ENCODE measurements at regions not wholly inside any gene's neighbourhood (a gene's known extent, or its start where the extent isn't known, plus 50 kb on each side); places are given as distances from the start of the nearest gene placed in this dataset.

DNA sequence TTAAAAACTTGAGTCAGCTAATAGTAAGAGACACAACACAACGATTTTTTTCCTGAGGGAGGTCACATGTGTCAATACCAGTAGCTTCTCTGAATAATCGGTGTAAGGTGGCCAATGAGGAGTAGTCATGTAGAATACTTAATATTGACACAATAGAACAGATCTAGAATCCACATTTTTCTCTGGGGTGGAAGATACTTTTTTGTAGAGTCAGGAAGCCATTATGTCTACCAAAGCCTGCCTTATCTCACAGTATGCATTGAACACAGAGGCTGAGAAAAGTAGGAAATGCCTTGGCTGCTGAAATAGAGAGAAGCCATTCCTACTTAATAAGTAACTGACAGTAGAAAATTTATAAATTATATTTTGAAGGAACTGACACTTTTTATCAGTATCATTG lies 725.0 kb downstream of the METTL15 start:
- Histone ChIP-seq H3K4me1 (ENCODE audit: insufficient read depth, poor library complexity, severe bottlenecking) (peaks cover 59% of the 10 kb centered on the region), H3K9me3 (ENCODE audit: severe bottlenecking) (no peaks in the 10 kb centered on the region), H3K27ac (ENCODE audit: poor library complexity, severe bottlenecking) (peak overlapping the region; percentile 100), H3K27me3 (ENCODE audit: insufficient read depth, poor library complexity, severe bottlenecking) (no peaks in the 10 kb centered on the region), H3K4me3 (ENCODE audit: severe bottlenecking) (no peak overlapping the region), H3K36me3 (ENCODE audit: low read depth) (peaks cover 7% of the 10 kb centered on the region; the same call in 1 of the 2 replicates)
- ATAC-seq (ENCODE audit: low read depth) (no peak), DNase-seq (ENCODE audit: low spot score) (no peak)
- TF ChIP-seq, protein P1, sequence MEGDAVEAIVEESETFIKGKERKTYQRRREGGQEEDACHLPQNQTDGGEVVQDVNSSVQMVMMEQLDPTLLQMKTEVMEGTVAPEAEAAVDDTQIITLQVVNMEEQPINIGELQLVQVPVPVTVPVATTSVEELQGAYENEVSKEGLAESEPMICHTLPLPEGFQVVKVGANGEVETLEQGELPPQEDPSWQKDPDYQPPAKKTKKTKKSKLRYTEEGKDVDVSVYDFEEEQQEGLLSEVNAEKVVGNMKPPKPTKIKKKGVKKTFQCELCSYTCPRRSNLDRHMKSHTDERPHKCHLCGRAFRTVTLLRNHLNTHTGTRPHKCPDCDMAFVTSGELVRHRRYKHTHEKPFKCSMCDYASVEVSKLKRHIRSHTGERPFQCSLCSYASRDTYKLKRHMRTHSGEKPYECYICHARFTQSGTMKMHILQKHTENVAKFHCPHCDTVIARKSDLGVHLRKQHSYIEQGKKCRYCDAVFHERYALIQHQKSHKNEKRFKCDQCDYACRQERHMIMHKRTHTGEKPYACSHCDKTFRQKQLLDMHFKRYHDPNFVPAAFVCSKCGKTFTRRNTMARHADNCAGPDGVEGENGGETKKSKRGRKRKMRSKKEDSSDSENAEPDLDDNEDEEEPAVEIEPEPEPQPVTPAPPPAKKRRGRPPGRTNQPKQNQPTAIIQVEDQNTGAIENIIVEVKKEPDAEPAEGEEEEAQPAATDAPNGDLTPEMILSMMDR (IDR thresholded peaks at IDR 0.05; ENCODE audit: poor library complexity, severe bottlenecking) = no peak

DNA sequence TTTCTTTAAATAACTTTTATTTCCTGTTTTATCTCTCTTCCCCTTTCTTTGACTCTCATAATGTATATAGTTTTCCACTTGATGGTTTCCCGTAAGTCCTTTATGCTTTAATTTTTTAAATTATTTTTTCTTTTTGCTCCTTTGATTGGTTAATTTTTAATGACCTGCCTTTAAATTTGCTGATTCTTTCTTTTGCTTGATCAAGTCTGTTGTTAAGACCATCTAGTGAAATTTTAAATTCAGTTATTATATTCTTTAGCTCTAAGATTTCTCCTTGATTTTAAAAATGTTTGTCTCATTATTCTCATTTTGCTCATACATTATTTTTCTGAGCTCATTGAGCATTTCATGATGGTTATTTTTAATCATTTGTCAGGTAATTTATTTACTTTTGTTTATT lies 718.6 kb downstream of the METTL15 start:
- DNase-seq (ENCODE audit: low spot score) (no peak), ATAC-seq (ENCODE audit: low read depth) (no peak)
- no peak overlapping the region for H3K27ac ChIP-seq (ENCODE audit: poor library complexity, severe bottlenecking)
- peaks cover 18% of the 10 kb centered on the region for H3K36me3 ChIP-seq (ENCODE audit: low read depth)
- H3K27me3 ChIP-seq (ENCODE audit: insufficient read depth, poor library complexity, severe bottlenecking) = no peaks in the 10 kb centered on the region
- TF ChIP-seq, protein P1 (IDR thresholded peaks at IDR 0.05; ENCODE audit: poor library complexity, severe bottlenecking) = no peak
- peaks cover 15% of the 10 kb centered on the region for H3K4me1 ChIP-seq (ENCODE audit: insufficient read depth, poor library complexity, severe bottlenecking)
- no peak overlapping the region for H3K4me3 ChIP-seq (ENCODE audit: severe bottlenecking)
- H3K9me3 ChIP-seq (ENCODE audit: severe bottlenecking) = no peaks in the 10 kb centered on the region

DNA sequence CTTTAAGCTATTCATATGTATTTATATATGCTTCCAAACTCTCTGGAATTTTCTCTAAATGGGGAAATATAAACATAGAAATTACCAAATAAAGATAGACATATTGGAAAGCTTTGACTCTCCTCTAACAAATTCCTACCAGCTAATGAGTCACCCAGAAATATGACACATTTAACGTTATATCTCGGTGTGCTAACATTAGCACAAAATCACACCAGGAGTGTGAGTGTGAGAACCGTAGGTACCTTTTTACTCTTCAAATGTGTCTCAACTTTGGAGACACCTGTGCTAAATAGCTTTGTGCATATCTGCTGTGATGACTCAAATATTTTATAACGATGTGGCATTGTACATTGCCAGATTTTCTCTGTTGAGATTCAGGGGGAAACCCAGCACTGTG lies 714.4 kb downstream of the METTL15 start:
- Histone ChIP-seq H3K27ac (ENCODE audit: poor library complexity, severe bottlenecking) (peak overlapping the region; percentile 86), H3K4me3 (ENCODE audit: severe bottlenecking) (no peak overlapping the region), H3K36me3 (ENCODE audit: low read depth) (peaks cover 14% of the 10 kb centered on the region), H3K4me1 (ENCODE audit: insufficient read depth, poor library complexity, severe bottlenecking) (peaks cover 48% of the 10 kb centered on the region), H3K27me3 (ENCODE audit: insufficient read depth, poor library complexity, severe bottlenecking) (no peaks in the 10 kb centered on the region), H3K9me3 (ENCODE audit: severe bottlenecking) (no peaks in the 10 kb centered on the region)
- DNase-seq (ENCODE audit: low spot score) (no peak), ATAC-seq (ENCODE audit: low read depth) (peak; percentile 45; the same call in 2 of the 3 replicates)
- TF ChIP-seq, protein P1 (IDR thresholded peaks at IDR 0.05; ENCODE audit: poor library complexity, severe bottlenecking) = no peak

DNA sequence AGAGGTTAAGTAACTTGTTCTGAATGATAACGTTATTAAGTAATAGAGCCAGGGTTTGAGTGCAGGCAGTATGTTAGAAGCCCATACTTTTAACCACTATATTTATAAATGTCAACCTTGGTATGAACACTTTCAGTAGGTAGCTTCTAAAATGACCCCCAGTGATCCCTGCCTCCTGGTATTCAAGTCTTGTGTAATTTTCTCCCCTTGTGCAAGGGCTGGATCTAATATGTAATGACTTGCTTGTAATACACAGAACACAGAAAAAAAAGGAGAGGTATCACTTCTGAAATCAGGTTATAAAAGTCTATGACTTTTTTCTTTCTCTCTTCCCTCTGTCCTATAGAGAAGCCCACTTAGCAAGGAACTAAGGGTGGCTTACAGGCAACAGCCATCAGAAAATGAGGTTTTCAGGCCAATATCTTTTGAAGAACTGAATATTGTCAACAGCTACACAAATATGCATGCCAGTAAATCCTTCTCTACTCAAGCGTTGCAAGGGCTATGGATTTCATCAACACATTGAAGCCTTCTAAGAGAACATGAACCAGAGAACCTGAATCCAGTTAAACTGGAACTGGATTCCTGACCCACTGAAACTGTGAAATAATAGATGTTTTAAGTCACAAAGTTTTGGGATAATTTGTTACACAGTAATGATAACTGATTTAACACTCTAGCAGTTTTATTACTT lies 712.3 kb downstream of the METTL15 start:
- TF ChIP-seq, protein P1 (IDR thresholded peaks at IDR 0.05; ENCODE audit: poor library complexity, severe bottlenecking) = no peak
- H3K9me3 ChIP-seq (ENCODE audit: severe bottlenecking) = no peaks in the 10 kb centered on the region

DNA sequence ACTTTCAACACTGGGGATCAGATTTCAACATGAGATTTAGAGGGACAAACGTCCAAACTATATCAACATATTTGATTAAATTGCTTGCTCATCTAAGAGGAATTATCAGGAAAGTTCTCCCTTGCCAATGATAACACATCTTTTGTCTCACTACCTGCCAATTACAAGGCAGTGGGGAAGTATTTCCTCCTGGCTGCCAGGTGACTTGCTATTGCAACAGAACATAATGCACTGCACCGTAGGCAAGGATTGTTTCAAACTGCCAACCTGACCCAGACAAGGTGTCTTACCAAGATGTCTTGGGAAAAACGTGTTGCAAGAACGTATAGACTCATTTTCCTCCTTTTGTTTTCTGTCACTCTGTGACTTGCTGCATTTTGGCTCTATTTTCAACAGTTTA lies 711.6 kb downstream of the METTL15 start:
- no peaks in the 10 kb centered on the region for H3K27me3 ChIP-seq (ENCODE audit: insufficient read depth, poor library complexity, severe bottlenecking)
- no peak overlapping the region for H3K4me3 ChIP-seq (ENCODE audit: severe bottlenecking)
- TF ChIP-seq, protein P1 (IDR thresholded peaks at IDR 0.05; ENCODE audit: poor library complexity, severe bottlenecking) = no peak
- peak overlapping the region; percentile 86 for H3K27ac ChIP-seq (ENCODE audit: poor library complexity, severe bottlenecking)
- H3K9me3 ChIP-seq (ENCODE audit: severe bottlenecking) = no peaks in the 10 kb centered on the region
- H3K4me1 ChIP-seq (ENCODE audit: insufficient read depth, poor library complexity, severe bottlenecking) = peaks cover 58% of the 10 kb centered on the region
- H3K36me3 ChIP-seq (ENCODE audit: low read depth) = no peaks in the 10 kb centered on the region
- DNase-seq (ENCODE audit: low spot score) (peak; percentile 74), ATAC-seq (ENCODE audit: low read depth) (peak; percentile 83)

More for the DNA sequence above, 712.3 kb downstream of the METTL15 start:
- H3K4me1 ChIP-seq (ENCODE audit: insufficient read depth, poor library complexity, severe bottlenecking) = peaks cover 51% of the 10 kb centered on the region
- ATAC-seq (ENCODE audit: low read depth) = peak; percentile 47; the same call in 2 of the 3 replicates
- no peak for DNase-seq (ENCODE audit: low spot score)
- peaks cover under 1% of the 10 kb centered on the region; the same call in 1 of the 2 replicates for H3K36me3 ChIP-seq (ENCODE audit: low read depth)
- H3K4me3 ChIP-seq (ENCODE audit: severe bottlenecking) = no peak overlapping the region
- peak overlapping the region; percentile 86 for H3K27ac ChIP-seq (ENCODE audit: poor library complexity, severe bottlenecking)
- no peaks in the 10 kb centered on the region for H3K27me3 ChIP-seq (ENCODE audit: insufficient read depth, poor library complexity, severe bottlenecking)

Measured in RWPE2 (cell line).